Dermis blood vessel endothelial cell (primary cell): ENCODE measurements at regions not wholly inside any gene's neighbourhood (a gene's known extent, or its start where the extent isn't known, plus 50 kb on each side); places are given as distances from the start of the nearest gene placed in this dataset.
A peak's percentile ranks its signal among the peaks of the same experiment; 100 is the strongest.

Experiments
- DNase-seq: peaks from one replicate; pipeline ENCODE4 v3.0.0; 2010

- DNase-seq = peak; percentile 52
Measured at GRCh38 chr2:12212841-12213597, 466.6 kb downstream of the LPIN1 start.

GRCh38 chr2:12217175-12217574 lies 470.7 kb downstream of the LPIN1 start:
- no peak for DNase-seq

GRCh38 chr2:12219761-12220160 lies 473.3 kb downstream of the LPIN1 start:
- no peak for DNase-seq

GRCh38 chr2:12221584-12221983 lies 475.2 kb downstream of the LPIN1 start:
- no peak for DNase-seq

- DNase-seq = no peak
Measured at GRCh38 chr2:12222554-12222953, 476.1 kb downstream of the LPIN1 start.

GRCh38 chr2:12223732-12224131 lies 477.3 kb downstream of the LPIN1 start:
- no peak for DNase-seq

- DNase-seq = no peak
Measured at GRCh38 chr2:12226653-12227052, 480.2 kb downstream of the LPIN1 start.

GRCh38 chr2:12227941-12228608 lies 481.6 kb downstream of the LPIN1 start:
- no peak for DNase-seq

GRCh38 chr2:12231288-12231687 lies 484.9 kb downstream of the LPIN1 start:
- DNase-seq = no peak

GRCh38 chr2:12232876-12233275 lies 483.9 kb upstream of the TRIB2 start:
- DNase-seq = no peak

- DNase-seq = no peak
Measured at GRCh38 chr2:12236136-12236844, 480.4 kb upstream of the TRIB2 start.

GRCh38 chr2:12240206-12240605 lies 476.5 kb upstream of the TRIB2 start:
- no peak for DNase-seq

GRCh38 chr2:12243381-12243780 lies 473.4 kb upstream of the TRIB2 start:
- no peak for DNase-seq

GRCh38 chr2:12244070-12244469 lies 472.7 kb upstream of the TRIB2 start:
- DNase-seq = no peak

- DNase-seq = no peak
Measured at GRCh38 chr2:12251121-12251520, 465.6 kb upstream of the TRIB2 start.

- no peak for DNase-seq
Measured at GRCh38 chr2:12251749-12252148, 465.0 kb upstream of the TRIB2 start.

GRCh38 chr2:12253167-12253778 lies 463.5 kb upstream of the TRIB2 start:
- DNase-seq = no peak

GRCh38 chr2:12254280-12254860 lies 462.4 kb upstream of the TRIB2 start:
- DNase-seq = no peak

GRCh38 chr2:12256206-12256605 lies 460.5 kb upstream of the TRIB2 start:
- DNase-seq = no peak

- no peak for DNase-seq
Measured at GRCh38 chr2:12257476-12257875, 459.3 kb upstream of the TRIB2 start.

- no peak for DNase-seq
Measured at GRCh38 chr2:12259493-12259892, 457.2 kb upstream of the TRIB2 start.

GRCh38 chr2:12261986-12262680 lies 454.6 kb upstream of the TRIB2 start:
- no peak for DNase-seq
